Tibial nerve (tissue), 4 donors: ENCODE measurements at regions not wholly inside any gene's neighbourhood (a gene's known extent, or its start where the extent isn't known, plus 50 kb on each side); places are given as distances from the start of the nearest gene placed in this dataset.

Source experiments
- DNase-seq, 2 donors: peaks; one replicate each; pipeline ENCODE4 v3.0.0-alpha.2; 2019; ENCODE audit warnings: low spot score in 2 of 2
- H3K27ac ChIP-seq, 4 donors: fragments of 200-600 bp; sonication (generic) in 3 of 4; one replicate each; pipeline ENCODE4 v1.5.1; 2017 to 2019; ENCODE audit warnings: mild to moderate bottlenecking in 1 of 4
- H3K27me3 ChIP-seq, 2 donors: fragments of 200-600 bp; sonication (generic) in 1 of 2; one replicate each; pipeline versions ENCODE4 v1.5.1 to v1.6.0; 2017 to 2019
- H3K36me3 ChIP-seq, 3 donors: fragments of 200-600 bp; sonication (generic); one replicate each; pipeline ENCODE4 v1.5.1; 2018 to 2019
- H3K4me1 ChIP-seq, 4 donors: fragments of 200-600 bp; sonication (generic) in 3 of 4; one replicate each; pipeline ENCODE4 v1.5.1; 2017 to 2019
- H3K4me3 ChIP-seq, 4 donors: fragments of 200-600 bp; sonication (generic) in 3 of 4; one replicate each; pipeline ENCODE4 v1.5.1; 2017 to 2019; ENCODE audit warnings: mild to moderate bottlenecking in 1 of 4, moderate library complexity in 1 of 4
- H3K9me3 ChIP-seq, 4 donors: fragments of 200-600 bp; sonication (generic) in 3 of 4; one replicate each; pipeline ENCODE4 v1.5.1; 2017 to 2019
- CTCF ChIP-seq, 5 experiments: fragments of 200-600 bp in 3 of 5; fragments of 450-650 bp in 2 of 5; sonication (generic) in 3 of 5; IDR thresholded peaks; one replicate each; pipeline ENCODE4 v1.5.1; 2016 to 2019; ENCODE audit warnings: antibody characterized with exemption in 5 of 5, mild to moderate bottlenecking in 3 of 5, moderate library complexity in 2 of 5
- EP300 ChIP-seq, 2 donors: sonication (generic); formaldehyde crosslinking; IDR thresholded peaks; one replicate each; pipeline ENCODE4 v1.6.1; 2017; ENCODE audit warnings: antibody characterized with exemption in 2 of 2, mild to moderate bottlenecking in 1 of 2
- POLR2A ChIP-seq, 2 donors: fragments of 450-650 bp; IDR thresholded peaks; one replicate each; pipeline ENCODE4 v1.6.1; 2017; ENCODE audit warnings: antibody characterized with exemption in 2 of 2, mild to moderate bottlenecking in 2 of 2, moderate library complexity in 2 of 2
- WGBS, 2 donors: methylation state at CpG; one replicate each; pipeline ENCODE4 v1.1.5; 2018; 5-methylcytosine and 5-hydroxymethylcytosine counted together

DNA sequence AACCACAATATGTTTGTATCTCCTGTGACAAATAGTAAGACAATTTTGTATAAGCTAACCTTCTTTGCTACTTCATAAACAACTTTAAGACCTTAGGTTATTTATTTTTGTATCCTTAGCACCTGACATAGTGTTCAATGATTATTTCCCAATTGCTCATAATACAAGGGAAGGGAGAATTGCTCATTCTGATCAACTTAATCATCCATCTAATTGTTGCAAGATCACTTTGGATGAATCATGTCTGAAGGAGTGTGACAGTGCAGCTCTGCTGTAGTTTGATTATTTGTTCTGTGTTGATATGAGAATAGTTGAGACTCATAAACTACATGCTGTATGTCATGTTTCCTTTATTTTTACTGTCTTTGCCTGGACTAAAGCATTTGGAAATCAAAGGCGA lies 721.3 kb upstream of the SEMA6A start:
- WGBS, 2 donors: 70 to 73% methylated on average over 1 of the region's 1 CpG
- TF ChIP-seq CTCF (IDR thresholded peaks at IDR 0.05) (no peak), POLR2A (IDR thresholded peaks at IDR 0.05) (no peak), EP300 (IDR thresholded peaks at IDR 0.05) (no peak)
- H3K4me1 ChIP-seq: no peaks in the 10 kb centered on the region

GRCh38 chr5:117286813-117287212 lies 712.2 kb upstream of the SEMA6A start:
- WGBS, 2 donors: 48 to 58% methylated on average over 1 of the region's 1 CpG

More for the DNA sequence above, 721.3 kb upstream of the SEMA6A start:
- Histone ChIP-seq H3K36me3 (no peaks in the 10 kb centered on the region), H3K27me3 (no peaks in the 10 kb centered on the region), H3K4me3 (no peak overlapping the region), H3K9me3 (peaks cover 0 to 7% (median 2%) of the 10 kb centered on the region in 4 donors), H3K27ac (no peak overlapping the region)
- no peak for DNase-seq

GRCh38 chr5:117271656-117272055 lies 697.0 kb upstream of the SEMA6A start:
- TF ChIP-seq CTCF (IDR thresholded peaks at IDR 0.05) (no peak), POLR2A (IDR thresholded peaks at IDR 0.05) (no peak), EP300 (IDR thresholded peaks at IDR 0.05) (no peak)
- WGBS, 2 donors: 35 to 47% methylated on average over 2 of the region's 2 CpGs
- Histone ChIP-seq H3K27me3 (no peaks in the 10 kb centered on the region), H3K27ac (no peak overlapping the region), H3K4me3 (no peak overlapping the region), H3K36me3 (no peaks in the 10 kb centered on the region), H3K4me1 (no peaks in the 10 kb centered on the region), H3K9me3 (peaks cover 0 to 7% (median 0%) of the 10 kb centered on the region in 4 donors)
- no peak for DNase-seq

More at GRCh38 chr5:117286813-117287212, 712.2 kb upstream of the SEMA6A start:
- H3K27ac ChIP-seq: no peak overlapping the region
- no peak for TF ChIP-seq CTCF (IDR thresholded peaks at IDR 0.05)
- TF ChIP-seq POLR2A (IDR thresholded peaks at IDR 0.05): no peak
- TF ChIP-seq EP300 (IDR thresholded peaks at IDR 0.05): no peak
- H3K36me3 ChIP-seq: no peaks in the 10 kb centered on the region
- no peaks in the 10 kb centered on the region for H3K27me3 ChIP-seq
- DNase-seq: no peak
- no peaks in the 10 kb centered on the region for H3K4me1 ChIP-seq
- H3K9me3 ChIP-seq: no peaks in the 10 kb centered on the region
- H3K4me3 ChIP-seq: no peak overlapping the region

DNA sequence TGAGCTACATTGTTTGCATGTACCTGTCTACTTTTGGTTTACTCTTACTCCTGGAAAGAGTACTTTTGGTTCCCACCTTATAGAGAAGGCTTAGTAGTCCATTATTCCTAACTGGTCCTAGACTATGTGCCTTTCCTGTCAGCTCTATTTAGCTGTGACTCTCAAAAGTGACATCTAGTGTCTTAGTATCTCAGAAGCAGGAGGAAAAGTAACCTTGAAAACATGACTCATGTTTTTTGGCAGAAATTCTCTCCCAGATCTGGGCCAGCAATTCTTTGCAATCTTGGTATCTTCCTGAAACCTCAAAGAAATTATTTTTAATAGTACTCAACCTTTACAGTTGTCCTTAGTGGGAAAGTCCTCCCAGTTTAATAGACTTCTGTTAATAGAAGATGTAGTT lies 691.7 kb upstream of the SEMA6A start:
- Histone ChIP-seq H3K4me3 (no peak overlapping the region), H3K36me3 (no peaks in the 10 kb centered on the region), H3K4me1 (no peaks in the 10 kb centered on the region), H3K27me3 (no peaks in the 10 kb centered on the region), H3K27ac (no peak overlapping the region), H3K9me3 (peaks cover 0 to 18% (median 0%) of the 10 kb centered on the region in 4 donors)
- no peak for DNase-seq
- TF ChIP-seq EP300 (IDR thresholded peaks at IDR 0.05) (no peak), CTCF (IDR thresholded peaks at IDR 0.05) (no peak), POLR2A (IDR thresholded peaks at IDR 0.05) (no peak)

- Histone ChIP-seq H3K36me3 (no peaks in the 10 kb centered on the region), H3K4me1 (no peaks in the 10 kb centered on the region), H3K4me3 (no peak overlapping the region), H3K27ac (no peak overlapping the region), H3K27me3 (no peaks in the 10 kb centered on the region), H3K9me3 (peaks cover 0 to 18% (median 0%) of the 10 kb centered on the region in 4 donors)
- DNase-seq: no peak
- 19 to 30% methylated on average over 1 of the region's 1 CpG for WGBS, 2 donors
- TF ChIP-seq POLR2A (IDR thresholded peaks at IDR 0.05): no peak
- TF ChIP-seq CTCF (IDR thresholded peaks at IDR 0.05): no peak
- no peak for TF ChIP-seq EP300 (IDR thresholded peaks at IDR 0.05)
Measured at GRCh38 chr5:117263231-117263630, 688.6 kb upstream of the SEMA6A start.
